GM19468 (cell line): ENCODE measurements at regions not wholly inside any gene's neighbourhood (a gene's known extent, or its start where the extent isn't known, plus 50 kb on each side); places are given as distances from the start of the nearest gene placed in this dataset.

ENCODE experiments used
- ATAC-seq: cut with Tn5 transposase; IDR thresholded peaks from one replicate; pipeline ENCODE4 v1.9.1; 2021; ENCODE audit warnings: mild to moderate bottlenecking, moderate library complexity, moderate number of reproducible peaks; ENCODE audit not compliant: unreplicated experiment; ENCODE audit errors: extremely low read depth

GRCh38 chr3:31240466-31240865 lies 292.3 kb upstream of the STT3B start:
- no peak for ATAC-seq

GRCh38 chr3:31240874-31241273 lies 291.9 kb upstream of the STT3B start:
- ATAC-seq = no peak

- no peak for ATAC-seq
Measured at GRCh38 chr3:31241533-31241932, 291.2 kb upstream of the STT3B start.

GRCh38 chr3:31242026-31242960 lies 290.4 kb upstream of the STT3B start:
- peak; percentile 42 for ATAC-seq

GRCh38 chr3:31244929-31245817 lies 287.6 kb upstream of the STT3B start:
- no peak for ATAC-seq

GRCh38 chr3:31246293-31247062 lies 286.2 kb upstream of the STT3B start:
- no peak for ATAC-seq

GRCh38 chr3:31247063-31247447 lies 285.7 kb upstream of the STT3B start:
- no peak for ATAC-seq

- peak; percentile 18 for ATAC-seq
Measured at GRCh38 chr3:31247850-31248562, 284.7 kb upstream of the STT3B start.

GRCh38 chr3:31248563-31248992 lies 284.1 kb upstream of the STT3B start:
- ATAC-seq = no peak

- no peak for ATAC-seq
Measured at GRCh38 chr3:31249545-31249944, 283.2 kb upstream of the STT3B start.

- no peak for ATAC-seq
Measured at GRCh38 chr3:31250116-31250777, 282.5 kb upstream of the STT3B start.

GRCh38 chr3:31251083-31251482 lies 281.6 kb upstream of the STT3B start:
- no peak for ATAC-seq

- no peak for ATAC-seq
Measured at GRCh38 chr3:31252216-31253185, 280.2 kb upstream of the STT3B start.

GRCh38 chr3:31253782-31254181 lies 278.9 kb upstream of the STT3B start:
- ATAC-seq = no peak

- ATAC-seq = no peak
Measured at GRCh38 chr3:31254483-31254882, 278.2 kb upstream of the STT3B start.

GRCh38 chr3:31255007-31255581 lies 277.6 kb upstream of the STT3B start:
- ATAC-seq = no peak

GRCh38 chr3:31262201-31262600 lies 270.5 kb upstream of the STT3B start:
- ATAC-seq = no peak

- no peak for ATAC-seq
Measured at GRCh38 chr3:31263897-31264296, 268.8 kb upstream of the STT3B start.
